ENCODE measurements at regions not wholly inside any gene's neighbourhood (a gene's known extent, or its start where the extent isn't known, plus 50 kb on each side); places are given as distances from the start of the nearest gene placed in this dataset.

GRCh38 chr1:212495766-212496494 lies 63.2 kb downstream of the NENF start:
- Histone ChIP-seq H3K27me3 (no peaks in the 10 kb centered on the region), H3K4me1 (peaks cover 0 to 32% (median 0%) of the 10 kb centered on the region in 9 donors), H3K9me3 (no peaks in the 10 kb centered on the region), H3K36me3 (no peaks in the 10 kb centered on the region), H3K4me3 (no peak overlapping the region), H3K27ac (peak overlapping the region in 1 of 10 donors; percentile 40)
- 56 to 62% methylated on average over 8 of the region's 8 CpGs for WGBS, 2 donors
- no peak for TF ChIP-seq CTCF (IDR thresholded peaks at IDR 0.05)
- intact Hi-C loops (cut with DNase I): no loop called here
- DNase-seq (no peak), ATAC-seq (peak in 6 of 8 donors; percentile 10 to 66 (median 52))

GRCh38 chr1:212496682-212497081 lies 64.0 kb downstream of the NENF start:
- no peak overlapping the region for H3K27ac ChIP-seq
- no peaks in the 10 kb centered on the region for H3K36me3 ChIP-seq
- 91 to 92% methylated on average over 4 of the region's 4 CpGs for WGBS, 2 donors
- H3K4me1 ChIP-seq: peaks cover 0 to 26% (median 0%) of the 10 kb centered on the region in 9 donors
- ATAC-seq (no peak), DNase-seq (no peak)
- no peak overlapping the region for H3K4me3 ChIP-seq
- peaks cover 0 to 6% (median 0%) of the 10 kb centered on the region in 11 donors for H3K9me3 ChIP-seq
- no peaks in the 10 kb centered on the region for H3K27me3 ChIP-seq
- TF ChIP-seq CTCF (IDR thresholded peaks at IDR 0.05): no peak
- intact Hi-C loops (cut with DNase I): no loop called here

- H3K9me3 ChIP-seq: peaks cover 0 to 6% (median 0%) of the 10 kb centered on the region in 11 donors
- TF ChIP-seq CTCF (IDR thresholded peaks at IDR 0.05): no peak
- peaks cover 0 to 23% (median 0%) of the 10 kb centered on the region in 9 donors for H3K4me1 ChIP-seq
- no peak overlapping the region for H3K4me3 ChIP-seq
- H3K27me3 ChIP-seq: no peaks in the 10 kb centered on the region
- DNase-seq (no peak), ATAC-seq (no peak)
- WGBS, 2 donors: 97 to 99% methylated on average over 3 of the region's 3 CpGs
- intact Hi-C loops (cut with DNase I): no loop called here
- H3K36me3 ChIP-seq: no peaks in the 10 kb centered on the region
- H3K27ac ChIP-seq: no peak overlapping the region
Measured at GRCh38 chr1:212497553-212497952, 64.8 kb downstream of the NENF start.

- Histone ChIP-seq H3K27me3 (no peaks in the 10 kb centered on the region), H3K36me3 (no peaks in the 10 kb centered on the region), H3K4me3 (no peak overlapping the region), H3K9me3 (peaks cover 0 to 6% (median 0%) of the 10 kb centered on the region in 11 donors), H3K27ac (no peak overlapping the region), H3K4me1 (peaks cover 0 to 20% (median 0%) of the 10 kb centered on the region in 9 donors)
- ATAC-seq: peak in 1 of 8 donors; percentile 46
- no peak for DNase-seq
- 71 to 75% methylated on average over 9 of the region's 9 CpGs for WGBS, 2 donors
- no peak for TF ChIP-seq CTCF (IDR thresholded peaks at IDR 0.05)
- intact Hi-C loops (cut with DNase I): no loop called here
Measured at GRCh38 chr1:212498283-212499040, 65.7 kb downstream of the NENF start.
